Thyroid gland (tissue), 4 donors: ENCODE measurements at regions not wholly inside any gene's neighbourhood (a gene's known extent, or its start where the extent isn't known, plus 50 kb on each side); places are given as distances from the start of the nearest gene placed in this dataset.

Source experiments
- CTCF ChIP-seq, 6 experiments: fragments of 200-600 bp in 3 of 6; fragments of 450-650 bp in 3 of 6; sonication (generic) in 3 of 6; IDR thresholded peaks; one replicate each; pipeline ENCODE4 v1.5.1; 2016 to 2019; ENCODE audit warnings: antibody characterized with exemption in 6 of 6, mild to moderate bottlenecking in 2 of 6, inconsistent platforms in 1 of 6, moderate library complexity in 1 of 6
- POLR2A ChIP-seq, 2 donors: fragments of 450-650 bp; IDR thresholded peaks; one replicate each; pipeline ENCODE4 v1.6.1; 2017; ENCODE audit warnings: antibody characterized with exemption in 2 of 2, mild to moderate bottlenecking in 2 of 2, moderate library complexity in 1 of 2

DNA sequence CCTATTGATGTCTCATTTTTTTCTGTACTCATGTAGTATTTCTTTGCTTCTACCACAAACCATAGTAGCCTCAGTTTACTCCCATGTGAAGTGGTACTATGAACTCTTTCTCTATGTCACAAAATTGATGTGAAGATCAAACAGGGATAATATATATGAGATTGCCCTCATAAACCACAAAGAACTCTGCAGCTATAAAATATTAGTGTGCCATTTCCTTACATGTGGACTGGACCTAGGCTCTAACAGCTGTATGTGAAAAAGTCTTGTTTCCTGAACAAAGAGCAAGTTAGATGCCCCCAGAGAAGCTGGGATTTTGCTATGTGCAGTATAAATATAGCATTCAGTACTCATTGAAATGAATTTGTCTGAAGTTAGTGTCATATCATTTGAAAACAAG is 412.6 kb upstream of the ADAMTSL1 start:
- no peak for TF ChIP-seq CTCF (IDR thresholded peaks at IDR 0.05)
- no peak for TF ChIP-seq POLR2A (IDR thresholded peaks at IDR 0.05)
